ENCODE measurements at regions not wholly inside any gene's neighbourhood (a gene's known extent, or its start where the extent isn't known, plus 50 kb on each side); places are given as distances from the start of the nearest gene placed in this dataset.

GRCh38 chr5:158174026-158174425 is 315.1 kb upstream of the CLINT1 start:
- TF ChIP-seq CTCF (IDR thresholded peaks at IDR 0.05) (no peak), POLR2A (IDR thresholded peaks at IDR 0.05) (no peak)

Measured in Peyer's patch (tissue), 4 donors.